Gastrocnemius medialis (tissue), 4 donors: ENCODE measurements at regions not wholly inside any gene's neighbourhood (a gene's known extent, or its start where the extent isn't known, plus 50 kb on each side); places are given as distances from the start of the nearest gene placed in this dataset.

Experiments used
- POLR2A ChIP-seq, 2 donors: fragments of 450-650 bp; IDR thresholded peaks; one replicate each; pipeline ENCODE4 v1.6.1; 2017; ENCODE audit warnings: antibody characterized with exemption in 2 of 2, mild to moderate bottlenecking in 2 of 2, moderate library complexity in 2 of 2
- TF ChIP-seq, protein P1 (sequence below), 5 experiments: fragments of 450-650 bp in 3 of 5; fragments of 200-600 bp in 2 of 5; sonication (generic) in 2 of 5; IDR thresholded peaks in 4 of 5; conservative IDR thresholded peaks in 1 of 5; 1 replicate in 4 of 5; 2 replicates in 1 of 5; pipeline ENCODE4 v1.5.1; 2016 to 2019; ENCODE audit warnings: antibody characterized with exemption in 5 of 5, mild to moderate bottlenecking in 3 of 5, moderate library complexity in 3 of 5

GRCh38 chr13:106138620-106139019 is 396.8 kb downstream of the EFNB2 start:
- TF ChIP-seq POLR2A (IDR thresholded peaks at IDR 0.05): no peak
- TF ChIP-seq, protein P1, sequence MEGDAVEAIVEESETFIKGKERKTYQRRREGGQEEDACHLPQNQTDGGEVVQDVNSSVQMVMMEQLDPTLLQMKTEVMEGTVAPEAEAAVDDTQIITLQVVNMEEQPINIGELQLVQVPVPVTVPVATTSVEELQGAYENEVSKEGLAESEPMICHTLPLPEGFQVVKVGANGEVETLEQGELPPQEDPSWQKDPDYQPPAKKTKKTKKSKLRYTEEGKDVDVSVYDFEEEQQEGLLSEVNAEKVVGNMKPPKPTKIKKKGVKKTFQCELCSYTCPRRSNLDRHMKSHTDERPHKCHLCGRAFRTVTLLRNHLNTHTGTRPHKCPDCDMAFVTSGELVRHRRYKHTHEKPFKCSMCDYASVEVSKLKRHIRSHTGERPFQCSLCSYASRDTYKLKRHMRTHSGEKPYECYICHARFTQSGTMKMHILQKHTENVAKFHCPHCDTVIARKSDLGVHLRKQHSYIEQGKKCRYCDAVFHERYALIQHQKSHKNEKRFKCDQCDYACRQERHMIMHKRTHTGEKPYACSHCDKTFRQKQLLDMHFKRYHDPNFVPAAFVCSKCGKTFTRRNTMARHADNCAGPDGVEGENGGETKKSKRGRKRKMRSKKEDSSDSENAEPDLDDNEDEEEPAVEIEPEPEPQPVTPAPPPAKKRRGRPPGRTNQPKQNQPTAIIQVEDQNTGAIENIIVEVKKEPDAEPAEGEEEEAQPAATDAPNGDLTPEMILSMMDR (IDR thresholded peaks at IDR 0.05 in 4 of 5, conservative IDR thresholded peaks at IDR 0.05 in 1 of 5): no peak
